ENCODE measurements at regions not wholly inside any gene's neighbourhood (a gene's known extent, or its start where the extent isn't known, plus 50 kb on each side); places are given as distances from the start of the nearest gene placed in this dataset.

GRCh38 chr3:71881732-71882131, 96.8 kb upstream of the PROK2 start:
- H3F3A ChIP-seq (ENCODE audit: insufficient read depth): no peaks in the 10 kb centered on the region
- H3K79me2 ChIP-seq (ENCODE audit: insufficient read depth, low read length): no peaks in the 10 kb centered on the region
- no peak overlapping the region for H3K4me2 ChIP-seq (ENCODE audit: low read depth, low read length, poor library complexity, severe bottlenecking)
- H3K9ac ChIP-seq (ENCODE audit: low read length): no peak overlapping the region
- H3K9me2 ChIP-seq (replicated peaks; ENCODE audit: insufficient read depth, low read length): no peaks in the 10 kb centered on the region
- no peaks in the 10 kb centered on the region for H3K27me3 ChIP-seq (ENCODE audit: low read length)
- H3K4me3 ChIP-seq (ENCODE audit: insufficient read depth, low read length, poor library complexity, severe bottlenecking): no peak overlapping the region
- no peaks in the 10 kb centered on the region for H4K20me1 ChIP-seq (ENCODE audit: low read depth, low read length)
- no peak overlapping the region for H2AFZ ChIP-seq (ENCODE audit: low read depth, low read length, severe bottlenecking)
- no peaks in the 10 kb centered on the region for H3K36me3 ChIP-seq (ENCODE audit: low read length)
- no peaks in the 10 kb centered on the region for H3K9me3 ChIP-seq (ENCODE audit: insufficient read depth, low read length)
- TF ChIP-seq CTCF (IDR thresholded peaks at IDR 0.05; ENCODE audit: insufficient read depth, low read length, poor library complexity, severe bottlenecking) (no peak), EZH2phosphoT487 (conservative IDR thresholded peaks at IDR 0.05; ENCODE audit: low read length) (no peak)
- no peak overlapping the region for H3K27ac ChIP-seq (ENCODE audit: low read depth, low read length)

GRCh38 chr3:71881041-71881440, 96.1 kb upstream of the PROK2 start:
- no peaks in the 10 kb centered on the region for H4K20me1 ChIP-seq (ENCODE audit: low read depth, low read length)

GRCh38 chr3:71879089-71879488, 94.1 kb upstream of the PROK2 start:
- no peaks in the 10 kb centered on the region for H3K27me3 ChIP-seq (ENCODE audit: low read length)
- no peaks in the 10 kb centered on the region for H3K36me3 ChIP-seq (ENCODE audit: low read length)
- no peaks in the 10 kb centered on the region for H3K9me3 ChIP-seq (ENCODE audit: insufficient read depth, low read length)
- H3K4me3 ChIP-seq (ENCODE audit: insufficient read depth, low read length, poor library complexity, severe bottlenecking): no peak overlapping the region
- H4K20me1 ChIP-seq (ENCODE audit: low read depth, low read length): no peaks in the 10 kb centered on the region
- TF ChIP-seq EZH2phosphoT487 (conservative IDR thresholded peaks at IDR 0.05; ENCODE audit: low read length) (no peak), CTCF (IDR thresholded peaks at IDR 0.05; ENCODE audit: insufficient read depth, low read length, poor library complexity, severe bottlenecking) (no peak)
- H3K9me2 ChIP-seq (replicated peaks; ENCODE audit: insufficient read depth, low read length): no peaks in the 10 kb centered on the region
- H3F3A ChIP-seq (ENCODE audit: insufficient read depth): no peaks in the 10 kb centered on the region
- no peak overlapping the region for H3K9ac ChIP-seq (ENCODE audit: low read length)
- H2AFZ ChIP-seq (ENCODE audit: low read depth, low read length, severe bottlenecking): no peak overlapping the region
- no peak overlapping the region for H3K27ac ChIP-seq (ENCODE audit: low read depth, low read length)
- H3K79me2 ChIP-seq (ENCODE audit: insufficient read depth, low read length): no peaks in the 10 kb centered on the region
- no peak overlapping the region for H3K4me2 ChIP-seq (ENCODE audit: low read depth, low read length, poor library complexity, severe bottlenecking)

More at GRCh38 chr3:71881041-71881440, 96.1 kb upstream of the PROK2 start:
- Histone ChIP-seq H3K79me2 (ENCODE audit: insufficient read depth, low read length) (no peaks in the 10 kb centered on the region), H3K9me3 (ENCODE audit: insufficient read depth, low read length) (no peaks in the 10 kb centered on the region), H3K27me3 (ENCODE audit: low read length) (no peaks in the 10 kb centered on the region), H3K4me3 (ENCODE audit: insufficient read depth, low read length, poor library complexity, severe bottlenecking) (no peak overlapping the region), H3F3A (ENCODE audit: insufficient read depth) (no peaks in the 10 kb centered on the region), H3K9me2 (replicated peaks; ENCODE audit: insufficient read depth, low read length) (no peaks in the 10 kb centered on the region), H2AFZ (ENCODE audit: low read depth, low read length, severe bottlenecking) (no peak overlapping the region), H3K9ac (ENCODE audit: low read length) (no peak overlapping the region), H3K4me2 (ENCODE audit: low read depth, low read length, poor library complexity, severe bottlenecking) (no peak overlapping the region), H3K27ac (ENCODE audit: low read depth, low read length) (no peak overlapping the region), H3K36me3 (ENCODE audit: low read length) (no peaks in the 10 kb centered on the region)
- TF ChIP-seq EZH2phosphoT487 (conservative IDR thresholded peaks at IDR 0.05; ENCODE audit: low read length) (no peak), CTCF (IDR thresholded peaks at IDR 0.05; ENCODE audit: insufficient read depth, low read length, poor library complexity, severe bottlenecking) (no peak)

Measured in SU-DHL-6 (cell line).